SK-N-SH (cell line): ENCODE measurements at regions not wholly inside any gene's neighbourhood (a gene's known extent, or its start where the extent isn't known, plus 50 kb on each side); places are given as distances from the start of the nearest gene placed in this dataset.

Experiments used
- CTCF ChIA-PET: fragments of 300-600, 350-600 bp; formaldehyde crosslinking; extraction: SDS; loops from one replicate; lab custom pipeline; 2021; lab: Yijun Ruan, JAX
- POLR2A ChIA-PET: fragments of 350-600 bp; sonication (Branson Sonifier 250); formaldehyde crosslinking; extraction: SDS; loops from one replicate; lab custom pipeline; 2020; ENCODE audit warnings: antibody characterized with exemption, inconsistent platforms; lab: Yijun Ruan, JAX
- DNase-seq: peaks from one replicate; pipeline ENCODE4 v3.0.0; 2012
- H2AFZ ChIP-seq: fragments of 200-600 bp; sonication (generic); 2 replicates; pipeline ENCODE4 v1.8.1; 2016; ENCODE audit warnings: antibody characterized with exemption, mild to moderate bottlenecking, low read depth
- H3F3A ChIP-seq: fragments of 200-600 bp; sonication (generic); replicated peaks from 2 replicates; pipeline ENCODE3; 2016; ENCODE audit warnings: antibody characterized with exemption, mild to moderate bottlenecking; ENCODE audit not compliant: insufficient read depth
- H3K27ac ChIP-seq, 2 experiments: fragments of 200-500 bp in 1 of 2; fragments of 200-600 bp in 1 of 2; sonication (Bioruptor generic) in 1 of 2; sonication (generic), shearing (Covaris generic) in 1 of 2; 2 replicates each; pipeline versions ENCODE4 v1.5.1 to v1.6.1; 2014 to 2016; ENCODE audit warnings: low read depth in 2 of 2, inconsistent platforms in 1 of 2, low read length in 1 of 2, mild to moderate bottlenecking in 1 of 2, mixed read lengths in 1 of 2
- H3K27me3 ChIP-seq: fragments of 200-600 bp; sonication (generic), shearing (Covaris generic); 2 replicates; pipeline ENCODE4 v1.6.1; 2016; ENCODE audit warnings: mixed run types; ENCODE audit not compliant: insufficient read depth
- H3K36me3 ChIP-seq, 2 experiments: fragments of 200-500 bp in 1 of 2; fragments of 200-600 bp in 1 of 2; sonication (Bioruptor generic) in 1 of 2; sonication (generic) in 1 of 2; replicated peaks in 1 of 2; 2 replicates each; pipeline versions ENCODE3 to v1.5.1; 2014 to 2016; ENCODE audit warnings: low read length in 1 of 2, mild to moderate bottlenecking in 1 of 2; ENCODE audit not compliant: insufficient read depth in 2 of 2, control insufficient read depth in 1 of 2
- H3K4me1 ChIP-seq, 2 experiments: fragments of 200-500 bp in 1 of 2; fragments of 200-600 bp in 1 of 2; sonication (Bioruptor generic) in 1 of 2; sonication (generic), shearing (Covaris generic) in 1 of 2; 2 replicates each; pipeline versions ENCODE4 v1.5.1 to v1.6.1; 2014 to 2016; ENCODE audit warnings: low read depth in 1 of 2, low read length in 1 of 2, mixed run types in 1 of 2; ENCODE audit not compliant: insufficient read depth in 2 of 2, control insufficient read depth in 1 of 2
- H3K4me2 ChIP-seq: fragments of 200-600 bp; sonication (generic), shearing (Covaris generic); 2 replicates; pipeline ENCODE4 v1.6.1; 2017; ENCODE audit warnings: mixed run types
- H3K4me3 ChIP-seq, 2 experiments: fragments of 200-500 bp in 1 of 2; fragments of 200-600 bp in 1 of 2; sonication (Bioruptor generic) in 1 of 2; sonication (generic), shearing (Covaris generic) in 1 of 2; 2 replicates each; pipeline versions ENCODE4 v1.5.1 to v1.8.1; 2014 to 2016; ENCODE audit warnings: low read depth in 2 of 2, inconsistent platforms in 1 of 2, low read length in 1 of 2, mild to moderate bottlenecking in 1 of 2, mixed read lengths in 1 of 2, moderate library complexity in 1 of 2
- H3K79me2 ChIP-seq: fragments of 200-600 bp; sonication (generic); 2 replicates; pipeline ENCODE4 v1.8.1; 2017; ENCODE audit warnings: mild to moderate bottlenecking; ENCODE audit not compliant: insufficient read depth
- H3K9ac ChIP-seq: fragments of 200-600 bp; sonication (generic); 2 replicates; pipeline ENCODE4 v1.6.1; 2017; ENCODE audit warnings: mixed run types
- H3K9me2 ChIP-seq: fragments of 200-600 bp; sonication (generic); 2 replicates; pipeline ENCODE4 v1.6.1; 2017; ENCODE audit warnings: mixed run types
- H3K9me3 ChIP-seq: fragments of 200-600 bp; sonication (generic); 2 replicates; pipeline ENCODE4 v1.6.1; 2017; ENCODE audit warnings: mixed run types, mild to moderate bottlenecking, moderate library complexity
- H4K20me1 ChIP-seq: fragments of 200-600 bp; sonication (generic); 2 replicates; pipeline ENCODE4 v1.6.1; 2017; ENCODE audit warnings: mild to moderate bottlenecking, mixed run types; ENCODE audit not compliant: insufficient read depth
- ELF1 ChIP-seq: IDR thresholded peaks from 2 replicates; pipeline ENCODE4 v1.4.0; 2012
- FOXJ3 ChIP-seq: sonication (generic); formaldehyde crosslinking; IDR thresholded peaks from 2 replicates; pipeline ENCODE4 v1.5.1; 2020; ENCODE audit warnings: mild to moderate bottlenecking, missing genetic modification reagents
- FOXM1 ChIP-seq: IDR thresholded peaks from 2 replicates; pipeline ENCODE4 v1.4.0; 2012; ENCODE audit warnings: low read depth, mild to moderate bottlenecking
- JUND ChIP-seq: IDR thresholded peaks from 2 replicates; pipeline ENCODE4 v1.4.0; 2012
- MXI1 ChIP-seq: IDR thresholded peaks from 2 replicates; pipeline ENCODE4 v1.6.1; 2012; ENCODE audit warnings: mild to moderate bottlenecking, low read depth, low read length, improper control_type of control experiment
- NFIC ChIP-seq: IDR thresholded peaks from 2 replicates; pipeline ENCODE4 v1.4.0; 2012; ENCODE audit warnings: borderline replicate concordance
- RAD21 ChIP-seq: IDR thresholded peaks from 2 replicates; pipeline ENCODE4 v1.6.1; 2012; ENCODE audit warnings: mild to moderate bottlenecking, low read length
- RCOR1 ChIP-seq: fragments of 150-350 bp; IDR thresholded peaks from 2 replicates; pipeline ENCODE4 v1.6.1; 2017; ENCODE audit warnings: antibody characterized with exemption, low read length
- RFX5 ChIP-seq: IDR thresholded peaks from 2 replicates; pipeline ENCODE4 v1.6.1; 2012; ENCODE audit warnings: mild to moderate bottlenecking, improper control_type of control experiment, low read length
- RXRA ChIP-seq: IDR thresholded peaks from 2 replicates; pipeline ENCODE4 v1.4.0; 2012; ENCODE audit warnings: low read depth, mild to moderate bottlenecking, borderline replicate concordance
- SIN3A ChIP-seq: IDR thresholded peaks from 2 replicates; pipeline ENCODE4 v1.6.1; 2012; ENCODE audit warnings: low read depth, mild to moderate bottlenecking, low read length, moderate library complexity, borderline replicate concordance
- SMC3 ChIP-seq: IDR thresholded peaks from 2 replicates; pipeline ENCODE4 v1.6.1; 2012; ENCODE audit warnings: low read depth, low read length, improper control_type of control experiment
- TEAD4 ChIP-seq: IDR thresholded peaks from 2 replicates; pipeline ENCODE4 v1.4.0; 2012; ENCODE audit warnings: mild to moderate bottlenecking, borderline replicate concordance; ENCODE audit not compliant: insufficient read depth
- WGBS: methylation state at CpG from one replicate; pipeline ENCODE4 v1.1.6; 2017; ENCODE audit warnings: low lambda C conversion rate; 5-methylcytosine and 5-hydroxymethylcytosine counted together
- TF ChIP-seq, protein P1 (sequence below): IDR thresholded peaks from 2 replicates; pipeline ENCODE4 v1.4.0; 2012; ENCODE audit warnings: low read depth, borderline replicate concordance
- TF ChIP-seq, protein P2 (sequence below): IDR thresholded peaks from 2 replicates; pipeline ENCODE4 v1.4.0; 2012; ENCODE audit warnings: low read depth, borderline replicate concordance
- TF ChIP-seq, protein P3 (sequence below): fragments of 150-350 bp; IDR thresholded peaks from 2 replicates; pipeline ENCODE4 v1.6.1; 2016; ENCODE audit warnings: mild to moderate bottlenecking, low read depth, low read length
- TF ChIP-seq, protein P4 (sequence below): fragments of 200-600 bp; sonication (generic); IDR thresholded peaks from 2 replicates; pipeline ENCODE4 v1.6.1; 2017; ENCODE audit warnings: antibody characterized with exemption, mild to moderate bottlenecking, moderate library complexity

DNA sequence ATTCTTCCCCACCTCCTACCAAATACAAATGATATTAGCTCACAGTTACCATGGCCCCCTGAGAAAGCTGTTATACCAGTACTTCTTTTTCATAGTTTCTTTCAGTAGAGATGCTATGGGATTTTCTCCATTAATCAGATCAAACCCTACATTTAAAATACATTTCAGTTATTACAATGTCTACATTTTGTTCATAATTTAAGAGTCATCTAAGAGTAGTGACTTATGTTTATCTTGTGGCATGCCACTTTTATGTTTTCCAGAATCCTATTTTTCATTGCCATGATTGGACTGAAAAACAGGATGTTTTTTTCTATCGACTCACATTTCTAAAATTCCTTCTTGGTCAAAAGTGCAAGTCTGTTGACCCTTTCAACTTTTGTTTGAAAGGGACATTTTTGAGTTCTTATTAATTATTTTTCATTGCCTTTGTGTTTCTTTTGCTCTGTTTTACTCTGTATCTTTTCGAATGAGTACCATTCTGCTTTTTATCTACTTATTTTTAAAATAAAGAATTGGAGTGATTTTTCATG lies 77.4 kb upstream of the ANXA1 start (continued):
- TF ChIP-seq RXRA (no peak), NFIC (no peak)
- TF ChIP-seq, all 33 proteins: peak for 0

DNA sequence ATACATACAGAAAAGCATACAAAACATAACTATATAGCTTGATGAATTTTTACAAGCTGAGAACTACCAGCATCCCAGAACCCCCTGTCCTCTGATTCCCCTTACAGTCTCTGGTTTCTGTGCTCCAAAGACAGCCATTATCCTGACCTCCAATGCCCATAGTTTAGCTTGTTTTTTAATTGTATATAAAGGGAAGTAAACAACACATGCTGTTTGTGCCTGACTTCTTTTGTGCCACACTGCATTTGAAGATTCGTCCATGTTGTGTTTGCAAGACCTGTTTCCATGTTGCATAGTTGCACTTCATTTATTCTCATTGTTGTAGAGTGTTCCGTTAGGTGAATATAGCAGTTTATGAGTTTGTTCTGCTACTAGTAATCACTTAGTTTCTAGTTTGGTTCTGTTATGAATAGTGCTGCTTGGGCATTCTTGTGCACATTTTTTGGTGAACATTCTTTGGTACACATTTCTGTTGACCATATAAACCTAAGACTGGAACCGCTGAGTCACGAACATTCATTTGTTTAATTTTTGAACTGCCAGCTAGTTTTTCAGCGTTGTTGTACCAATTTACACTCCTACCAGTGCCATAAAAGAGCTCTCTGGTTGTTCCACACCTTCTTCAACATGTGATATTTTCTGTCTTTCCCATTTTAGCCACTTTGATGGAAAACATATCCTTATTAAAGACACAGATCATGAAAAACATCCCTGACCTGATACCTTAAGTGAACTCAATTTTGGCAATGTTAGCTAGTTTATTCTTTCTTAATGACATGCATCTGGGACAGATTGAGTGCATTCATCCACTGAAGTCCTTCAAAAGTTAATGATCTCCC lies 78.1 kb upstream of the ANXA1 start:
- POLR2A ChIA-PET, result no interaction called here
- no peak overlapping the region for H3K4me2 ChIP-seq
- TF ChIP-seq RFX5, result no peak
- no peak for TF ChIP-seq SMC3
- TF ChIP-seq, protein P1, sequence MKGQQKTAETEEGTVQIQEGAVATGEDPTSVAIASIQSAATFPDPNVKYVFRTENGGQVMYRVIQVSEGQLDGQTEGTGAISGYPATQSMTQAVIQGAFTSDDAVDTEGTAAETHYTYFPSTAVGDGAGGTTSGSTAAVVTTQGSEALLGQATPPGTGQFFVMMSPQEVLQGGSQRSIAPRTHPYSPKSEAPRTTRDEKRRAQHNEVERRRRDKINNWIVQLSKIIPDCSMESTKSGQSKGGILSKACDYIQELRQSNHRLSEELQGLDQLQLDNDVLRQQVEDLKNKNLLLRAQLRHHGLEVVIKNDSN, result no peak
- no peak for TF ChIP-seq SIN3A
- TF ChIP-seq, protein P2, sequence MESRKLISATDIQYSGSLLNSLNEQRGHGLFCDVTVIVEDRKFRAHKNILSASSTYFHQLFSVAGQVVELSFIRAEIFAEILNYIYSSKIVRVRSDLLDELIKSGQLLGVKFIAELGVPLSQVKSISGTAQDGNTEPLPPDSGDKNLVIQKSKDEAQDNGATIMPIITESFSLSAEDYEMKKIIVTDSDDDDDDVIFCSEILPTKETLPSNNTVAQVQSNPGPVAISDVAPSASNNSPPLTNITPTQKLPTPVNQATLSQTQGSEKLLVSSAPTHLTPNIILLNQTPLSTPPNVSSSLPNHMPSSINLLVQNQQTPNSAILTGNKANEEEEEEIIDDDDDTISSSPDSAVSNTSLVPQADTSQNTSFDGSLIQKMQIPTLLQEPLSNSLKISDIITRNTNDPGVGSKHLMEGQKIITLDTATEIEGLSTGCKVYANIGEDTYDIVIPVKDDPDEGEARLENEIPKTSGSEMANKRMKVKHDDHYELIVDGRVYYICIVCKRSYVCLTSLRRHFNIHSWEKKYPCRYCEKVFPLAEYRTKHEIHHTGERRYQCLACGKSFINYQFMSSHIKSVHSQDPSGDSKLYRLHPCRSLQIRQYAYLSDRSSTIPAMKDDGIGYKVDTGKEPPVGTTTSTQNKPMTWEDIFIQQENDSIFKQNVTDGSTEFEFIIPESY, result no peak
- no peak for TF ChIP-seq FOXJ3 (CRISPR knock-in tag)
- TF ChIP-seq, protein P3, sequence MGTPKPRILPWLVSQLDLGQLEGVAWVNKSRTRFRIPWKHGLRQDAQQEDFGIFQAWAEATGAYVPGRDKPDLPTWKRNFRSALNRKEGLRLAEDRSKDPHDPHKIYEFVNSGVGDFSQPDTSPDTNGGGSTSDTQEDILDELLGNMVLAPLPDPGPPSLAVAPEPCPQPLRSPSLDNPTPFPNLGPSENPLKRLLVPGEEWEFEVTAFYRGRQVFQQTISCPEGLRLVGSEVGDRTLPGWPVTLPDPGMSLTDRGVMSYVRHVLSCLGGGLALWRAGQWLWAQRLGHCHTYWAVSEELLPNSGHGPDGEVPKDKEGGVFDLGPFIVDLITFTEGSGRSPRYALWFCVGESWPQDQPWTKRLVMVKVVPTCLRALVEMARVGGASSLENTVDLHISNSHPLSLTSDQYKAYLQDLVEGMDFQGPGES, result no peak
- no peak for TF ChIP-seq NFIC
- TF ChIP-seq FOXM1, result no peak
- TF ChIP-seq, protein P4, sequence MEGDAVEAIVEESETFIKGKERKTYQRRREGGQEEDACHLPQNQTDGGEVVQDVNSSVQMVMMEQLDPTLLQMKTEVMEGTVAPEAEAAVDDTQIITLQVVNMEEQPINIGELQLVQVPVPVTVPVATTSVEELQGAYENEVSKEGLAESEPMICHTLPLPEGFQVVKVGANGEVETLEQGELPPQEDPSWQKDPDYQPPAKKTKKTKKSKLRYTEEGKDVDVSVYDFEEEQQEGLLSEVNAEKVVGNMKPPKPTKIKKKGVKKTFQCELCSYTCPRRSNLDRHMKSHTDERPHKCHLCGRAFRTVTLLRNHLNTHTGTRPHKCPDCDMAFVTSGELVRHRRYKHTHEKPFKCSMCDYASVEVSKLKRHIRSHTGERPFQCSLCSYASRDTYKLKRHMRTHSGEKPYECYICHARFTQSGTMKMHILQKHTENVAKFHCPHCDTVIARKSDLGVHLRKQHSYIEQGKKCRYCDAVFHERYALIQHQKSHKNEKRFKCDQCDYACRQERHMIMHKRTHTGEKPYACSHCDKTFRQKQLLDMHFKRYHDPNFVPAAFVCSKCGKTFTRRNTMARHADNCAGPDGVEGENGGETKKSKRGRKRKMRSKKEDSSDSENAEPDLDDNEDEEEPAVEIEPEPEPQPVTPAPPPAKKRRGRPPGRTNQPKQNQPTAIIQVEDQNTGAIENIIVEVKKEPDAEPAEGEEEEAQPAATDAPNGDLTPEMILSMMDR, result no peak
- TF ChIP-seq TEAD4, result no peak
- TF ChIP-seq MXI1, result no peak
- no peak for TF ChIP-seq RCOR1
- TF ChIP-seq ELF1, result no peak
- TF ChIP-seq RAD21, result no peak
- TF ChIP-seq JUND, result no peak
- TF ChIP-seq, all 33 proteins: peak for 0
- H3K79me2 ChIP-seq, result no peaks in the 10 kb centered on the region
- H3K4me3 ChIP-seq, result no peak overlapping the region
- H3K4me1 ChIP-seq, result no peaks in the 10 kb centered on the region
- CTCF ChIA-PET, result interaction anchor here (1.3 kb wide), 1 partner anchor 8 kb away, joined by 3 read pairs; no protein-coding TSS in a partner anchor
- no peak overlapping the region for H3K27ac ChIP-seq
- 18% methylated on average over 5 of the region's 5 CpGs for WGBS
- no peak overlapping the region for H3K9ac ChIP-seq
- no peaks in the 10 kb centered on the region for H4K20me1 ChIP-seq
- DNase-seq, result no peak
- H3K27me3 ChIP-seq, result peaks cover 10% of the 10 kb centered on the region; the same call in 1 of the 2 replicates
- no peaks in the 10 kb centered on the region for H3K36me3 ChIP-seq
- no peaks in the 10 kb centered on the region; the same call in 1 of the 2 replicates for H3K9me2 ChIP-seq
- H2AFZ ChIP-seq, result no peak overlapping the region
- H3F3A ChIP-seq, result no peaks in the 10 kb centered on the region
- no peaks in the 10 kb centered on the region for H3K9me3 ChIP-seq
